ENCODE measurements at regions not wholly inside any gene's neighbourhood (a gene's known extent, or its start where the extent isn't known, plus 50 kb on each side); places are given as distances from the start of the nearest gene placed in this dataset.

GRCh38 chr10:63699785-63700613, 178.8 kb downstream of the REEP3 start (continued):
- TF ChIP-seq, protein P1, sequence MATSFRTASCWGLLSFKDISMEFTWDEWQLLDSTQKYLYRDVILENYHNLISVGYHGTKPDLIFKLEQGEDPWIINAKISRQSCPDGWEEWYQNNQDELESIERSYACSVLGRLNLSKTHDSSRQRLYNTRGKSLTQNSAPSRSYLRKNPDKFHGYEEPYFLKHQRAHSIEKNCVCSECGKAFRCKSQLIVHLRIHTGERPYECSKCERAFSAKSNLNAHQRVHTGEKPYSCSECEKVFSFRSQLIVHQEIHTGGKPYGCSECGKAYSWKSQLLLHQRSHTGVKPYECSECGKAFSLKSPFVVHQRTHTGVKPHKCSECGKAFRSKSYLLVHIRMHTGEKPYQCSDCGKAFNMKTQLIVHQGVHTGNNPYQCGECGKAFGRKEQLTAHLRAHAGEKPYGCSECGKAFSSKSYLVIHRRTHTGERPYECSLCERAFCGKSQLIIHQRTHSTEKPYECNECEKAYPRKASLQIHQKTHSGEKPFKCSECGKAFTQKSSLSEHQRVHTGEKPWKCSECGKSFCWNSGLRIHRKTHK (tag by site-specific recombination; IDR thresholded peaks at IDR 0.05) = no peak
- TF ChIP-seq HOXA7 (CRISPR knock-in tag; IDR thresholded peaks at IDR 0.05; ENCODE audit: borderline replicate concordance) = no peak
- TF ChIP-seq GLIS2 (tag by site-specific recombination; IDR thresholded peaks at IDR 0.05) = no peak
- no peak for TF ChIP-seq ZNF585B (tag by site-specific recombination; IDR thresholded peaks at IDR 0.05)
- TF ChIP-seq ZNF112 (tag by site-specific recombination; IDR thresholded peaks at IDR 0.05) = no peak
- no peak for TF ChIP-seq ZNF292 (tag by site-specific recombination; IDR thresholded peaks at IDR 0.05; ENCODE audit: borderline replicate concordance, low read depth)
- TF ChIP-seq PBX3 (CRISPR knock-in tag; IDR thresholded peaks at IDR 0.05) = no peak
- no peak for TF ChIP-seq ZNF48 (tag by site-specific recombination; IDR thresholded peaks at IDR 0.05)
- no peak for TF ChIP-seq ZNF610 (tag by site-specific recombination; IDR thresholded peaks at IDR 0.05; ENCODE audit: borderline replicate concordance)
- TF ChIP-seq ZNF501 (tag by site-specific recombination; IDR thresholded peaks at IDR 0.05) = peak; percentile 69; the same call in 1 of the 2 replicates
- TF ChIP-seq ZNF37A (tag by site-specific recombination; IDR thresholded peaks at IDR 0.05) = no peak
- TF ChIP-seq ZNF391 (tag by site-specific recombination; IDR thresholded peaks at IDR 0.05; ENCODE audit: borderline replicate concordance, low read depth) = no peak
- TF ChIP-seq ZNF830 (tag by site-specific recombination; IDR thresholded peaks at IDR 0.05; ENCODE audit: low read depth) = no peak
- TF ChIP-seq ZNF2 (tag by site-specific recombination; IDR thresholded peaks at IDR 0.05) = no peak; the same call in 1 of the 2 replicates
- no peak for TF ChIP-seq ZNF157 (tag by site-specific recombination; IDR thresholded peaks at IDR 0.05)
- no peak for TF ChIP-seq ZNF521 (tag by site-specific recombination; IDR thresholded peaks at IDR 0.05)
- TF ChIP-seq SP3 (tag by site-specific recombination; IDR thresholded peaks at IDR 0.05) = no peak
- no peak for TF ChIP-seq ZSCAN30 (tag by site-specific recombination; IDR thresholded peaks at IDR 0.05)
- no peak for TF ChIP-seq ZNF785 (tag by site-specific recombination; IDR thresholded peaks at IDR 0.05)
- TF ChIP-seq ZNF580 (tag by site-specific recombination; IDR thresholded peaks at IDR 0.05) = no peak
- 0 out of 2 replicates have a peak, but pooled peaks have one; percentile 58 for TF ChIP-seq IKZF3 (tag by site-specific recombination; IDR thresholded peaks at IDR 0.05)
- no peak for TF ChIP-seq ZNF792 (tag by site-specific recombination; IDR thresholded peaks at IDR 0.05)
- no peak for TF ChIP-seq ZNF473 (tag by site-specific recombination; IDR thresholded peaks at IDR 0.05)
- TF ChIP-seq ZIC2 (tag by site-specific recombination; IDR thresholded peaks at IDR 0.05) = no peak
- no peak for TF ChIP-seq ZSCAN23 (tag by site-specific recombination; IDR thresholded peaks at IDR 0.05)
- TF ChIP-seq, protein P2, sequence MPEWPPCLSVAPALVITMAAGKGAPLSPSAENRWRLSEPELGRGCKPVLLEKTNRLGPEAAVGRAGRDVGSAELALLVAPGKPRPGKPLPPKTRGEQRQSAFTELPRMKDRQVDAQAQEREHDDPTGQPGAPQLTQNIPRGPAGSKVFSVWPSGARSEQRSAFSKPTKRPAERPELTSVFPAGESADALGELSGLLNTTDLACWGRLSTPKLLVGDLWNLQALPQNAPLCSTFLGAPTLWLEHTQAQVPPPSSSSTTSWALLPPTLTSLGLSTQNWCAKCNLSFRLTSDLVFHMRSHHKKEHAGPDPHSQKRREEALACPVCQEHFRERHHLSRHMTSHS (tag by site-specific recombination; IDR thresholded peaks at IDR 0.05) = no peak
- no peak for TF ChIP-seq ZNF776 (tag by site-specific recombination; IDR thresholded peaks at IDR 0.05; ENCODE audit: borderline replicate concordance)
- TF ChIP-seq KLF8 (tag by site-specific recombination; IDR thresholded peaks at IDR 0.05) = no peak
- TF ChIP-seq KLF10 (tag by site-specific recombination; IDR thresholded peaks at IDR 0.05) = no peak; the same call in 1 of the 2 replicates
- peak; percentile 71 for TF ChIP-seq SP7 (tag by site-specific recombination; IDR thresholded peaks at IDR 0.05)
- peak; percentile 37; the same call in 1 of the 2 replicates for TF ChIP-seq ZXDB (tag by site-specific recombination; IDR thresholded peaks at IDR 0.05)
- TF ChIP-seq KLF9 (tag by site-specific recombination; IDR thresholded peaks at IDR 0.05; ENCODE audit: low read depth) = no peak
- peak; percentile 66; the same call in 1 of the 2 replicates for TF ChIP-seq WT1 (tag by site-specific recombination; IDR thresholded peaks at IDR 0.05)
- TF ChIP-seq ZNF555 (tag by site-specific recombination; conservative IDR thresholded peaks at IDR 0.05) = no peak
- TF ChIP-seq ZNF404 (tag by site-specific recombination; IDR thresholded peaks at IDR 0.05) = no peak
- no peak for TF ChIP-seq ZNF707 (tag by site-specific recombination; IDR thresholded peaks at IDR 0.05)
- peak; percentile 27; the same call in 1 of the 2 replicates for TF ChIP-seq ZNF664 (tag by site-specific recombination; IDR thresholded peaks at IDR 0.05)
